IMR-90 (cell line): ENCODE measurements at regions not wholly inside any gene's neighbourhood (a gene's known extent, or its start where the extent isn't known, plus 50 kb on each side); places are given as distances from the start of the nearest gene placed in this dataset.

Source experiments
- ATAC-seq: fragments of 200-7000 bp; cut with Tn5 transposase; 2 replicates; pipeline ENCODE4 v1.9.1; 2020; ENCODE audit warnings: low read depth, mild to moderate bottlenecking, moderate library complexity
- BruUV-seq: library from RNA; stranded (reverse); fragments of 400-500 nt; replicated peaks from 2 replicates; lab custom pipeline; 2021; lab: Mats Ljungman, UMichigan
- CTCF ChIA-PET: fragments of 300-600 bp; formaldehyde crosslinking; extraction: SDS; loops from one replicate; lab custom pipeline; 2021; ENCODE audit warnings: antibody characterized with exemption; lab: Yijun Ruan, JAX
- POLR2A ChIA-PET: fragments of 300-600 bp; sonication (Branson Sonifier 250); formaldehyde crosslinking; loops from one replicate; lab custom pipeline; 2022; ENCODE audit warnings: antibody characterized with exemption; ENCODE audit not compliant: unreplicated experiment; lab: Charles Lee
- DNase-seq: peaks from one replicate; pipeline ENCODE4 v3.0.0; 2013
- H2AFZ ChIP-seq: replicated peaks from 2 replicates; pipeline ENCODE3; 2013; ENCODE audit warnings: low read length, mild to moderate bottlenecking; ENCODE audit not compliant: poor library complexity
- H2AK5ac ChIP-seq: 2 replicates; pipeline ENCODE4 v1.6.1; 2013; ENCODE audit warnings: low read depth, low read length, inconsistent platforms
- H2AK9ac ChIP-seq: replicated peaks from 2 replicates; pipeline ENCODE3; 2013; ENCODE audit warnings: mild to moderate bottlenecking, low read depth, low read length, moderate library complexity; ENCODE audit not compliant: poor library complexity
- H2BK120ac ChIP-seq: 2 replicates; pipeline ENCODE4 v1.6.1; 2013; ENCODE audit warnings: low read depth, low read length, inconsistent platforms
- H2BK15ac ChIP-seq: 3 replicates; pipeline ENCODE4 v1.6.1; 2013; ENCODE audit warnings: low read depth, low read length, inconsistent platforms
- H2BK20ac ChIP-seq: 2 replicates; pipeline ENCODE4 v1.6.1; 2013; ENCODE audit warnings: low read depth, mild to moderate bottlenecking, inconsistent platforms, low read length, moderate library complexity
- H2BK5ac ChIP-seq: 2 replicates; pipeline ENCODE4 v1.6.1; 2013; ENCODE audit warnings: mild to moderate bottlenecking, low read depth, low read length, inconsistent platforms; ENCODE audit not compliant: poor library complexity, severe bottlenecking
- H3K14ac ChIP-seq: replicated peaks from 2 replicates; pipeline ENCODE4 v1.6.1; 2013; ENCODE audit warnings: low read depth, low read length, inconsistent platforms
- H3K18ac ChIP-seq: 2 replicates; pipeline ENCODE4 v1.6.1; 2013; ENCODE audit warnings: low read depth, low read length, control low read depth
- H3K23ac ChIP-seq: 2 replicates; pipeline ENCODE4 v1.6.1; 2013; ENCODE audit warnings: low read depth, low read length, inconsistent platforms
- H3K27ac ChIP-seq: 2 replicates; pipeline ENCODE4 v1.5.1; 2013; ENCODE audit warnings: mild to moderate bottlenecking, control low read depth, low read length; ENCODE audit not compliant: insufficient read depth
- H3K27me3 ChIP-seq: 2 replicates; pipeline ENCODE4 v1.6.1; 2013; ENCODE audit warnings: low read length; ENCODE audit not compliant: control insufficient read depth, insufficient read depth
- H3K36me3 ChIP-seq: 2 replicates; pipeline ENCODE4 v1.6.1; 2013; ENCODE audit warnings: low read length, mixed read lengths; ENCODE audit not compliant: control insufficient read depth, insufficient read depth
- H3K4ac ChIP-seq: 2 replicates; pipeline ENCODE4 v1.6.1; 2013; ENCODE audit warnings: low read depth, low read length, inconsistent platforms
- H3K4me1 ChIP-seq: 2 replicates; pipeline ENCODE4 v1.6.1; 2013; ENCODE audit warnings: low read length, mixed read lengths; ENCODE audit not compliant: control insufficient read depth, insufficient read depth
- H3K4me2 ChIP-seq: 2 replicates; pipeline ENCODE4 v1.6.1; 2013; ENCODE audit warnings: low read depth, mild to moderate bottlenecking, control low read depth, low read length, moderate library complexity
- H3K4me3 ChIP-seq: 2 replicates; pipeline ENCODE4 v1.5.1; 2013; ENCODE audit warnings: low read depth, mild to moderate bottlenecking, control low read depth, low read length, moderate library complexity; ENCODE audit not compliant: insufficient read depth
- H3K56ac ChIP-seq: 2 replicates; pipeline ENCODE4 v1.6.1; 2013; ENCODE audit warnings: low read length, inconsistent platforms; ENCODE audit not compliant: insufficient read depth; ENCODE audit errors: extremely low read depth
- H3K79me1 ChIP-seq, 2 experiments: 2 replicates each; pipeline ENCODE4 v1.6.1; 2013; ENCODE audit warnings: low read length in 2 of 2, inconsistent platforms in 1 of 2, low read depth in 1 of 2
- H3K9ac ChIP-seq: 2 replicates; pipeline ENCODE4 v1.6.1; 2013; ENCODE audit warnings: low read depth, low read length, control low read depth
- H3K9me1 ChIP-seq: 2 replicates; pipeline ENCODE4 v1.6.1; 2013; ENCODE audit warnings: low read length, inconsistent platforms; ENCODE audit not compliant: insufficient read depth
- H3K9me3 ChIP-seq: 2 replicates; pipeline ENCODE4 v1.6.1; 2013; ENCODE audit warnings: low read length; ENCODE audit not compliant: control insufficient read depth, insufficient read depth
- H4K20me1 ChIP-seq: 2 replicates; pipeline ENCODE4 v1.6.1; 2013; ENCODE audit warnings: low read length, inconsistent platforms; ENCODE audit not compliant: insufficient read depth
- H4K5ac ChIP-seq: 2 replicates; pipeline ENCODE4 v1.6.1; 2013; ENCODE audit warnings: mild to moderate bottlenecking, low read depth, low read length, control low read depth
- H4K8ac ChIP-seq, 2 experiments: 2 replicates each; pipeline ENCODE4 v1.6.1; 2013; ENCODE audit warnings: low read depth in 2 of 2, low read length in 2 of 2, control low read depth in 1 of 2, inconsistent platforms in 1 of 2
- H4K91ac ChIP-seq: 2 replicates; pipeline ENCODE4 v1.6.1; 2013; ENCODE audit warnings: low read depth, low read length, inconsistent platforms; ENCODE audit not compliant: insufficient read depth
- BHLHE40 ChIP-seq: fragments of 150-350 bp; IDR thresholded peaks from 2 replicates; pipeline ENCODE4 v1.6.1; 2016; ENCODE audit warnings: mild to moderate bottlenecking, low read depth, low read length
- CEBPB ChIP-seq: IDR thresholded peaks from 2 replicates; pipeline ENCODE4 v1.6.1; 2012; ENCODE audit warnings: low read depth, low read length, improper control_type of control experiment
- CHD1 ChIP-seq: IDR thresholded peaks from 2 replicates; pipeline ENCODE4 v1.6.1; 2012; ENCODE audit warnings: low read depth, low read length, improper control_type of control experiment
- CTCF ChIP-seq: conservative IDR thresholded peaks from 2 replicates; pipeline ENCODE4 v1.5.1; 2012; ENCODE audit warnings: mild to moderate bottlenecking, low read depth, low read length, improper control_type of control experiment
- ELK1 ChIP-seq: fragments of 150-350 bp; IDR thresholded peaks from 2 replicates; pipeline ENCODE4 v1.6.1; 2016; ENCODE audit warnings: low read depth, mild to moderate bottlenecking, low read length, moderate library complexity, borderline replicate concordance
- FOS ChIP-seq: fragments of 150-350 bp; IDR thresholded peaks from 2 replicates; pipeline ENCODE4 v1.6.1; 2016; ENCODE audit warnings: low read depth, low read length
- MAFK ChIP-seq: IDR thresholded peaks from 2 replicates; pipeline ENCODE4 v1.6.1; 2012; ENCODE audit warnings: low read depth, low read length, improper control_type of control experiment
- MAZ ChIP-seq: IDR thresholded peaks from 2 replicates; pipeline ENCODE4 v1.6.1; 2012; ENCODE audit warnings: low read depth, mild to moderate bottlenecking, low read length, improper control_type of control experiment, moderate library complexity, borderline replicate concordance
- MXI1 ChIP-seq: IDR thresholded peaks from 2 replicates; pipeline ENCODE4 v1.6.1; 2012; ENCODE audit warnings: low read depth, mild to moderate bottlenecking, low read length, moderate library complexity, borderline replicate concordance
- NFE2L2 ChIP-seq: fragments of 150-350 bp; IDR thresholded peaks from 2 replicates; pipeline ENCODE4 v1.6.1; 2016; ENCODE audit warnings: low read depth, mild to moderate bottlenecking, low read length
- POLR2A ChIP-seq: IDR thresholded peaks from 2 replicates; pipeline ENCODE4 v1.6.1; 2012; ENCODE audit warnings: mild to moderate bottlenecking, low read depth, low read length
- RAD21 ChIP-seq: IDR thresholded peaks from 2 replicates; pipeline ENCODE4 v1.6.1; 2012; ENCODE audit warnings: low read length, improper control_type of control experiment
- RCOR1 ChIP-seq: IDR thresholded peaks from 2 replicates; pipeline ENCODE4 v1.6.1; 2012; ENCODE audit warnings: mild to moderate bottlenecking, low read length, improper control_type of control experiment; ENCODE audit not compliant: insufficient replicate concordance
- RFX5 ChIP-seq: IDR thresholded peaks from 2 replicates; pipeline ENCODE4 v1.8.0; 2012; ENCODE audit warnings: low read depth, mild to moderate bottlenecking, low read length, moderate library complexity
- SMC3 ChIP-seq: fragments of 150-350 bp; IDR thresholded peaks from 2 replicates; pipeline ENCODE4 v1.6.1; 2016; ENCODE audit warnings: low read depth, mild to moderate bottlenecking, antibody characterized with exemption, low read length, moderate library complexity
- USF2 ChIP-seq: fragments of 150-350 bp; IDR thresholded peaks from 2 replicates; pipeline ENCODE4 v1.6.1; 2017; ENCODE audit warnings: mild to moderate bottlenecking, antibody characterized with exemption, low read length, low read depth
- WGBS, 2 experiments: methylation state at CpG; one replicate each; pipeline versions ENCODE4 v1.1.5 to v1.1.7; 2013; ENCODE audit warnings: missing lambda C conversion rate in 2 of 2; ENCODE audit not compliant: insufficient read length in 1 of 2; ENCODE audit errors: extremely low coverage in 2 of 2; 5-methylcytosine and 5-hydroxymethylcytosine counted together
- dilution Hi-C: fragments of 300-500 bp; cut with HindIII; formaldehyde crosslinking; loops from one replicate; pipeline ENCODE4 v1.14.3; 2018; ENCODE audit warnings: low sequenced_read_pairs; ENCODE audit not compliant: unreplicated experiment
- in situ Hi-C: fragments of 300-500 bp; cut with MboI; formaldehyde crosslinking; loops from 3 replicates; pipeline ENCODE4 v1.14.3; 2019; ENCODE audit warnings: low sequenced_read_pairs, inconsistent platforms, mixed read lengths
- intact Hi-C: fragments of 100-400 bp; cut with micrococcal nuclease; formaldehyde crosslinking; loops from 2 replicates; pipeline ENCODE4 v1.10.0; 2022

- H3K27ac ChIP-seq = no peak overlapping the region
- H3K9me1 ChIP-seq = no peaks in the 10 kb centered on the region
- BruUV-seq = no TSS peak
- WGBS, 2 experiments = no CpG with 5 or more reads among the region's 3 CpGs
- H4K20me1 ChIP-seq = no peaks in the 10 kb centered on the region
- H2BK15ac ChIP-seq = no peak overlapping the region
- no peaks in the 10 kb centered on the region for H3K27me3 ChIP-seq
- no peak overlapping the region for H3K4me3 ChIP-seq
- no peak overlapping the region for H4K91ac ChIP-seq
- TF ChIP-seq MAFK (no peak), SMC3 (no peak), CEBPB (no peak), MAZ (no peak), RAD21 (no peak), ELK1 (no peak), POLR2A (no peak), MXI1 (no peak), CHD1 (no peak), NFE2L2 (no peak), BHLHE40 (no peak), CTCF (no peak), RCOR1 (no peak), FOS (no peak), RFX5 (no peak), USF2 (no peak)
- H2AK9ac ChIP-seq = no peak overlapping the region
- no peak overlapping the region for H4K8ac ChIP-seq
- in situ Hi-C loops (no loop called here), dilution Hi-C loops (no loop called here), intact Hi-C loops (no loop called here)
- H4K5ac ChIP-seq = no peak overlapping the region
- H3K4ac ChIP-seq = no peak overlapping the region
- H2AK5ac ChIP-seq = no peak overlapping the region
- no peaks in the 10 kb centered on the region for H3K36me3 ChIP-seq
- ChIA-PET POLR2A (no interaction called here), CTCF (no interaction called here)
- H3K56ac ChIP-seq = no peak overlapping the region
- no peak overlapping the region for H3K4me2 ChIP-seq
- peaks cover 3% of the 10 kb centered on the region for H3K9me3 ChIP-seq
- H2BK120ac ChIP-seq = no peak overlapping the region
- DNase-seq = no peak
- H3K23ac ChIP-seq = no peak overlapping the region
- no peak overlapping the region for H2BK20ac ChIP-seq
- H3K14ac ChIP-seq = no peak overlapping the region
- H2AFZ ChIP-seq = no peak overlapping the region
- no peaks in the 10 kb centered on the region for H3K4me1 ChIP-seq
- H3K18ac ChIP-seq = no peak overlapping the region
- ATAC-seq = no peak
- no peak overlapping the region for H2BK5ac ChIP-seq
- no peak overlapping the region for H3K9ac ChIP-seq
- H3K79me1 ChIP-seq = no peaks in the 10 kb centered on the region
Measured at GRCh38 chr16:60703096-60703495, 1333.1 kb downstream of the CDH8 start.
